ENCODE measurements at regions not wholly inside any gene's neighbourhood (a gene's known extent, or its start where the extent isn't known, plus 50 kb on each side); places are given as distances from the start of the nearest gene placed in this dataset.

DNA sequence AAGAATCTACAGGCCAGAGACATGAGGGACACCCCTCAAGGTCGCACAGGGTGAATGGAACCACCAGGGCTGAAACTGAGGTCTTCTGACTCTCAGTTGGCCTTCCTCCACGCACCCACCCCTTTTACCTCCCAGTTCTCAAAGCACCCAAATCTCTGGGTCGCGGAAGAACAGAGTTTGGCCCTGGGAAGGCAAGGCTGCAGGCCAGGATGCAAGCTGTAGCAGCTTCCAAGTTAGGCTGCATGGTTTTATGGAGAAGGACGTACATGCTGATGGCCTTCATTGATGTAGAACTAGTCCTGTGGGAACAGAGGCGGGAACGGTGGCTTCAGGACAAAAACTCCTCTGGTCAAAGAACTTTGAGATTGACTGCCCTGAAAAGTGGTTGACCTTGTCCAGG is 143.5 kb upstream of the B3GAT1 start:
- no peak for ATAC-seq
- TF ChIP-seq ZNF70 (CRISPR knock-in tag; IDR thresholded peaks at IDR 0.05) (no peak), SNAI2 (CRISPR knock-in tag; IDR thresholded peaks at IDR 0.05) (no peak), ZFP3 (CRISPR knock-in tag; IDR thresholded peaks at IDR 0.05) (no peak), TOX (CRISPR knock-in tag; IDR thresholded peaks at IDR 0.05; ENCODE audit: borderline replicate concordance) (no peak), PPARA (CRISPR knock-in tag; IDR thresholded peaks at IDR 0.05; ENCODE audit: borderline replicate concordance) (no peak), ZFP30 (CRISPR knock-in tag; IDR thresholded peaks at IDR 0.05) (no peak), GLIS3 (CRISPR knock-in tag; IDR thresholded peaks at IDR 0.05) (no peak), RARB (CRISPR knock-in tag; IDR thresholded peaks at IDR 0.05) (no peak), OSR1 (CRISPR knock-in tag; IDR thresholded peaks at IDR 0.05) (no peak)
- TF ChIP-seq, protein P1, sequence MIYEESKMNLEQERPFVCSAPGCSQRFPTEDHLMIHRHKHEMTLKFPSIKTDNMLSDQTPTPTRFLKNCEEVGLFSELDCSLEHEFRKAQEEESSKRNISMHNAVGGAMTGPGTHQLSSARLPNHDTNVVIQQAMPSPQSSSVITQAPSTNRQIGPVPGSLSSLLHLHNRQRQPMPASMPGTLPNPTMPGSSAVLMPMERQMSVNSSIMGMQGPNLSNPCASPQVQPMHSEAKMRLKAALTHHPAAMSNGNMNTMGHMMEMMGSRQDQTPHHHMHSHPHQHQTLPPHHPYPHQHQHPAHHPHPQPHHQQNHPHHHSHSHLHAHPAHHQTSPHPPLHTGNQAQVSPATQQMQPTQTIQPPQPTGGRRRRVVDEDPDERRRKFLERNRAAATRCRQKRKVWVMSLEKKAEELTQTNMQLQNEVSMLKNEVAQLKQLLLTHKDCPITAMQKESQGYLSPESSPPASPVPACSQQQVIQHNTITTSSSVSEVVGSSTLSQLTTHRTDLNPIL (CRISPR knock-in tag; IDR thresholded peaks at IDR 0.05; ENCODE audit: low read depth) = no peak
- TF ChIP-seq, protein P2, sequence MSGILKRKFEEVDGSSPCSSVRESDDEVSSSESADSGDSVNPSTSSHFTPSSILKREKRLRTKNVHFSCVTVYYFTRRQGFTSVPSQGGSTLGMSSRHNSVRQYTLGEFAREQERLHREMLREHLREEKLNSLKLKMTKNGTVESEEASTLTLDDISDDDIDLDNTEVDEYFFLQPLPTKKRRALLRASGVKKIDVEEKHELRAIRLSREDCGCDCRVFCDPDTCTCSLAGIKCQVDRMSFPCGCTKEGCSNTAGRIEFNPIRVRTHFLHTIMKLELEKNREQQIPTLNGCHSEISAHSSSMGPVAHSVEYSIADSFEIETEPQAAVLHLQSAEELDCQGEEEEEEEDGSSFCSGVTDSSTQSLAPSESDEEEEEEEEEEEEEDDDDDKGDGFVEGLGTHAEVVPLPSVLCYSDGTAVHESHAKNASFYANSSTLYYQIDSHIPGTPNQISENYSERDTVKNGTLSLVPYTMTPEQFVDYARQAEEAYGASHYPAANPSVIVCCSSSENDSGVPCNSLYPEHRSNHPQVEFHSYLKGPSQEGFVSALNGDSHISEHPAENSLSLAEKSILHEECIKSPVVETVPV (CRISPR knock-in tag; IDR thresholded peaks at IDR 0.05) = no peak
- TF ChIP-seq, protein P3, sequence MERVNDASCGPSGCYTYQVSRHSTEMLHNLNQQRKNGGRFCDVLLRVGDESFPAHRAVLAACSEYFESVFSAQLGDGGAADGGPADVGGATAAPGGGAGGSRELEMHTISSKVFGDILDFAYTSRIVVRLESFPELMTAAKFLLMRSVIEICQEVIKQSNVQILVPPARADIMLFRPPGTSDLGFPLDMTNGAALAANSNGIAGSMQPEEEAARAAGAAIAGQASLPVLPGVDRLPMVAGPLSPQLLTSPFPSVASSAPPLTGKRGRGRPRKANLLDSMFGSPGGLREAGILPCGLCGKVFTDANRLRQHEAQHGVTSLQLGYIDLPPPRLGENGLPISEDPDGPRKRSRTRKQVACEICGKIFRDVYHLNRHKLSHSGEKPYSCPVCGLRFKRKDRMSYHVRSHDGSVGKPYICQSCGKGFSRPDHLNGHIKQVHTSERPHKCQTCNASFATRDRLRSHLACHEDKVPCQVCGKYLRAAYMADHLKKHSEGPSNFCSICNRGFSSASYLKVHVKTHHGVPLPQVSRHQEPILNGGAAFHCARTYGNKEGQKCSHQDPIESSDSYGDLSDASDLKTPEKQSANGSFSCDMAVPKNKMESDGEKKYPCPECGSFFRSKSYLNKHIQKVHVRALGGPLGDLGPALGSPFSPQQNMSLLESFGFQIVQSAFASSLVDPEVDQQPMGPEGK (CRISPR knock-in tag; IDR thresholded peaks at IDR 0.05; ENCODE audit: borderline replicate concordance) = no peak

DNA sequence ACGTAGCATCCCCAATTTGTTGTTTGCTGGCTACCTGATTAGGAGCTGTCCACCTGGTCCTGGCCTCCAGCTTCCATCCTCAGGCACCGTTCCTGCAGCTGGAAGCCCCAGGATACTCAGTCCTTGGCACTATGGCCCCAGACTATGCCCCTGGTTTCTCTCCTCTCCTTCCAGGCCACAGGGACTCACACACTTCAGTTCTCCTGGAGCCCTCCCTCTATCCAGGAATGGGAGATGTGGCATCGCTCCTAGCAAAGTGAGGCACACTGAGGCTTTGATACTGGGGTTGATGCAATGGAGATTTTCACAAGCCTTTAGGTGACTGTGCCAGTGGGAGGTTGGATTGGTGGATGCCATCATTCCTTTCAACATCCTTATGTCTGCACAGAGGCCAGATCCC is 142.8 kb upstream of the B3GAT1 start:
- no peak for ATAC-seq
- TF ChIP-seq, protein P2 (CRISPR knock-in tag; IDR thresholded peaks at IDR 0.05) = no peak
- TF ChIP-seq GLIS3 (CRISPR knock-in tag; IDR thresholded peaks at IDR 0.05) (no peak), SNAI2 (CRISPR knock-in tag; IDR thresholded peaks at IDR 0.05) (no peak), ARNTL (CRISPR knock-in tag; IDR thresholded peaks at IDR 0.05; ENCODE audit: borderline replicate concordance, low read depth) (no peak), TOX (CRISPR knock-in tag; IDR thresholded peaks at IDR 0.05; ENCODE audit: borderline replicate concordance) (no peak), ISL1 (CRISPR knock-in tag; IDR thresholded peaks at IDR 0.05) (no peak), ZNF8 (CRISPR knock-in tag; IDR thresholded peaks at IDR 0.05) (no peak)
- TF ChIP-seq, protein P3 (CRISPR knock-in tag; IDR thresholded peaks at IDR 0.05; ENCODE audit: borderline replicate concordance) = no peak

DNA sequence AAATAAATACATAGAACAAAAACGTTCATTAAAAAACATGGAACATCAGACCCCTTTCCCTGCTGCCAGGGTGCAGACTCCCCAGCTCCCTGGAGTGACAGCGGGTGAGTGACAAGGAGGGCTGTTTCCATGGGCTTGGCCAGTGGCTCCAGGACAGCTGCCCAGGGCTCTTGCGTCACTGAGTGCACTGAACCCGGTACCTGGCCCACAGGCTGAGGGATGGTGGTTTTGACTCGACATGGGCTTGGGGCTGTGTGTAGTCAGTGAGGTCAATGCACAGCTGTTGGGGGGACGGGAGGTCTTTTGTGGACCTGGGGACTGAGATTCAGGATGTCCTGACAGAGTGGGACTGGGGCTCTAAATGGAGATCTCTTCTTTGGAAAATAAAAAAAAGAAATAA is 142.1 kb upstream of the B3GAT1 start:
- no peak for ATAC-seq
- TF ChIP-seq, protein P1 (CRISPR knock-in tag; IDR thresholded peaks at IDR 0.05; ENCODE audit: low read depth) = no peak
- no peak for TF ChIP-seq SNAI2 (CRISPR knock-in tag; IDR thresholded peaks at IDR 0.05)
- no peak for TF ChIP-seq OSR1 (CRISPR knock-in tag; IDR thresholded peaks at IDR 0.05)
- TF ChIP-seq ZFP30 (CRISPR knock-in tag; IDR thresholded peaks at IDR 0.05) = no peak
- no peak for TF ChIP-seq ZNF8 (CRISPR knock-in tag; IDR thresholded peaks at IDR 0.05)
- TF ChIP-seq GLIS3 (CRISPR knock-in tag; IDR thresholded peaks at IDR 0.05) = no peak
- TF ChIP-seq ARNTL (CRISPR knock-in tag; IDR thresholded peaks at IDR 0.05; ENCODE audit: borderline replicate concordance, low read depth) = no peak
- TF ChIP-seq ZC3H10 (CRISPR knock-in tag; IDR thresholded peaks at IDR 0.05) = no peak
- no peak for TF ChIP-seq CSDC2 (CRISPR knock-in tag; IDR thresholded peaks at IDR 0.05)
- TF ChIP-seq ISL1 (CRISPR knock-in tag; IDR thresholded peaks at IDR 0.05) = no peak
- TF ChIP-seq, protein P2 (CRISPR knock-in tag; IDR thresholded peaks at IDR 0.05) = no peak
- TF ChIP-seq RARB (CRISPR knock-in tag; IDR thresholded peaks at IDR 0.05) = no peak
- TF ChIP-seq, protein P4, sequence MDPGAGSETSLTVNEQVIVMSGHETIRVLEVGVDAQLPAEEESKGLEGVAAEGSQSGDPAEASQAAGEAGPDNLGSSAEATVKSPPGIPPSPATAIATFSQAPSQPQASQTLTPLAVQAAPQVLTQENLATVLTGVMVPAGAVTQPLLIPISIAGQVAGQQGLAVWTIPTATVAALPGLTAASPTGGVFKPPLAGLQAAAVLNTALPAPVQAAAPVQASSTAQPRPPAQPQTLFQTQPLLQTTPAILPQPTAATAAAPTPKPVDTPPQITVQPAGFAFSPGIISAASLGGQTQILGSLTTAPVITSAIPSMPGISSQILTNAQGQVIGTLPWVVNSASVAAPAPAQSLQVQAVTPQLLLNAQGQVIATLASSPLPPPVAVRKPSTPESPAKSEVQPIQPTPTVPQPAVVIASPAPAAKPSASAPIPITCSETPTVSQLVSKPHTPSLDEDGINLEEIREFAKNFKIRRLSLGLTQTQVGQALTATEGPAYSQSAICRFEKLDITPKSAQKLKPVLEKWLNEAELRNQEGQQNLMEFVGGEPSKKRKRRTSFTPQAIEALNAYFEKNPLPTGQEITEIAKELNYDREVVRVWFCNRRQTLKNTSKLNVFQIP (CRISPR knock-in tag; IDR thresholded peaks at IDR 0.05; ENCODE audit: borderline replicate concordance, low read depth) = no peak
- TF ChIP-seq ZFP3 (CRISPR knock-in tag; IDR thresholded peaks at IDR 0.05) = no peak
- TF ChIP-seq ZNF565 (CRISPR knock-in tag; conservative IDR thresholded peaks at IDR 0.05; ENCODE audit: low read depth) = no peak
- TF ChIP-seq TOX (CRISPR knock-in tag; IDR thresholded peaks at IDR 0.05; ENCODE audit: borderline replicate concordance) = no peak
- TF ChIP-seq TCF4 (CRISPR knock-in tag; IDR thresholded peaks at IDR 0.05; ENCODE audit: borderline replicate concordance) = no peak
